ENCODE measurements at regions not wholly inside any gene's neighbourhood (a gene's known extent, or its start where the extent isn't known, plus 50 kb on each side); places are given as distances from the start of the nearest gene placed in this dataset.

DNA sequence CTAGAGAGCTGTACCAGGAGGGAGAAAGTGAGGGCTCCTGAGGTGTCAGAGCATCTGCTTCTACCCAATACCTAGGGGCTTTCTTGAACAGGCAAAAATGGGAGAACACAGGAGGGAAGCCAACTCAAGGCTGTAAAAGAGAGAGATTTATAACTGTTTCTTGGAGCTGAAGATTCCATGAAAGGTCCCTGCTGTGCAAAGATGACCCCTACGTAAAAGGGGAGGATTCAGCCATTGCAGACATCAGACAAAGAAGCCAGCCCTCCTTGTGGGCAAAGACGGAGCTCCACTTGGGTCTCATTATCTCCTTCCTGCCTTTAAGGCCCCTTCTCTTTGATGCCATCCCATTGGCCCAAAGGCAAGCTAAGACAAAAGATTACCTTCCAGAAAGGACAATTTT, 524.1 kb upstream of the CAMK1G start:
- intact Hi-C loops (cut with DNase I) = no loop called here
- no peaks in the 10 kb centered on the region for H3K27me3 ChIP-seq (ENCODE audit: control insufficient read depth, insufficient read depth)

DNA sequence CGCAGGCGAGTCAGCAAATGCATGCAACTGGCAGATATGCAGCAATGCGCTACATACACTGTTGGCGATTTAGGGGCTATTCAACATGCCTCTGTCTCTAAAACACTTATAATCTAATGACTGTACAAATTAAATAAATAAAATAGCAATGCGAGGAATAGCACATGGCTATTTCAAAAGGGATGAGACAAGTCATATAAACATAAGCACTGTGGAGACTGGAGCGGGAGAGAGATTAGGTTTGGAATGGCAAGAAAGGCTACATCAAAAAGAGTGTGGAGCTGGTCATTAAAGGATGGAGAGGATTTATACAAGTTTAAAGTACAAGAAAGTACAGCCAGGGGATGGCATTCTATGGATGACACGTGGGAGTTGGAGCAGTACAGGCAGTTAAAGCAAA, 523.5 kb upstream of the CAMK1G start:
- Histone ChIP-seq H3K4me3 (ENCODE audit: low read length) (no peak overlapping the region), H3K4me1 (ENCODE audit: control insufficient read depth, insufficient read depth, low read length) (no peaks in the 10 kb centered on the region), H3K9me3 (ENCODE audit: control insufficient read depth, low read length) (no peaks in the 10 kb centered on the region), H3K27ac (ENCODE audit: low read length) (no peak overlapping the region), H3K27me3 (ENCODE audit: control insufficient read depth, insufficient read depth) (no peaks in the 10 kb centered on the region)
- intact Hi-C loops (cut with DNase I) = no loop called here
- no peak for ATAC-seq
- WGBS = 73% methylated on average over 7 of the region's 7 CpGs
- DNase-seq = no peak

More for the DNA sequence above, 524.1 kb upstream of the CAMK1G start:
- no peak for ATAC-seq
- Histone ChIP-seq H3K4me1 (ENCODE audit: control insufficient read depth, insufficient read depth, low read length) (no peaks in the 10 kb centered on the region), H3K27ac (ENCODE audit: low read length) (no peak overlapping the region), H3K4me3 (ENCODE audit: low read length) (no peak overlapping the region), H3K9me3 (ENCODE audit: control insufficient read depth, low read length) (no peaks in the 10 kb centered on the region)
- no peak for DNase-seq
- 47% methylated on average over 2 of the region's 2 CpGs for WGBS

DNA sequence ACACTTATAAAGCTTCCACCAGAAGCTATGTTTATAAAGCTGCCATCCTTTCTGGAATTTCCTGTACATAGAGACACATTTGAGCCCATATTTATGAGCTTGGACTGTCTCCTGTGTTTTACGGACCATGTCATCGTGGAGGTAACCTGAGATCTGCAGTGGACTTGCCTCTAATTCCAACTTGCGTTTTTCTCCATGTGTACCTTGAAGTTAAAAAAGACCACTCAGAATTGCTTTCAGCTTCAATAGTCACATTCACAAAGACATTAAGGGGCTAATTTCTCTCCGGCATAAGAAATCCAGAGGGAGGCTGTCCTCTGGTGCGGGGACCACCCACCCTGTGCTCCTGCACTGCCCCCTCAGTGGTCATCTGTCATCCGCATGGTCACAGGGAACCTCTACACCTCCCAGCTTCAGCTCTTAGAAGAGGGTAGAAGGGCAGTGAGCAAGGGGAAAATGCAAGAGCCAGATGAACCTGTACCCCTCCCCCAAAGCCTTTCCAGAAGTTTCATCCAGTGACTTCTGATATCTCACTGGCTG, 521.4 kb upstream of the CAMK1G start:
- intact Hi-C loops (cut with DNase I) = no loop called here
- 78% methylated on average over 6 of the region's 6 CpGs for WGBS

GRCh38 chr1:209062863-209063262, 520.7 kb upstream of the CAMK1G start:
- ATAC-seq (no peak), DNase-seq (no peak)
- Histone ChIP-seq H3K4me1 (ENCODE audit: control insufficient read depth, insufficient read depth, low read length) (no peaks in the 10 kb centered on the region), H3K4me3 (ENCODE audit: low read length) (no peak overlapping the region), H3K9me3 (ENCODE audit: control insufficient read depth, low read length) (no peaks in the 10 kb centered on the region), H3K27ac (ENCODE audit: low read length) (no peak overlapping the region), H3K27me3 (ENCODE audit: control insufficient read depth, insufficient read depth) (no peaks in the 10 kb centered on the region)
- intact Hi-C loops (cut with DNase I) = no loop called here
- WGBS = 76% methylated on average over 1 of the region's 1 CpG

More for the DNA sequence above, 521.4 kb upstream of the CAMK1G start:
- Histone ChIP-seq H3K27me3 (ENCODE audit: control insufficient read depth, insufficient read depth) (no peaks in the 10 kb centered on the region), H3K4me1 (ENCODE audit: control insufficient read depth, insufficient read depth, low read length) (no peaks in the 10 kb centered on the region), H3K4me3 (ENCODE audit: low read length) (no peak overlapping the region), H3K9me3 (ENCODE audit: control insufficient read depth, low read length) (no peaks in the 10 kb centered on the region), H3K27ac (ENCODE audit: low read length) (no peak overlapping the region)
- ATAC-seq = no peak
- DNase-seq = no peak

DNA sequence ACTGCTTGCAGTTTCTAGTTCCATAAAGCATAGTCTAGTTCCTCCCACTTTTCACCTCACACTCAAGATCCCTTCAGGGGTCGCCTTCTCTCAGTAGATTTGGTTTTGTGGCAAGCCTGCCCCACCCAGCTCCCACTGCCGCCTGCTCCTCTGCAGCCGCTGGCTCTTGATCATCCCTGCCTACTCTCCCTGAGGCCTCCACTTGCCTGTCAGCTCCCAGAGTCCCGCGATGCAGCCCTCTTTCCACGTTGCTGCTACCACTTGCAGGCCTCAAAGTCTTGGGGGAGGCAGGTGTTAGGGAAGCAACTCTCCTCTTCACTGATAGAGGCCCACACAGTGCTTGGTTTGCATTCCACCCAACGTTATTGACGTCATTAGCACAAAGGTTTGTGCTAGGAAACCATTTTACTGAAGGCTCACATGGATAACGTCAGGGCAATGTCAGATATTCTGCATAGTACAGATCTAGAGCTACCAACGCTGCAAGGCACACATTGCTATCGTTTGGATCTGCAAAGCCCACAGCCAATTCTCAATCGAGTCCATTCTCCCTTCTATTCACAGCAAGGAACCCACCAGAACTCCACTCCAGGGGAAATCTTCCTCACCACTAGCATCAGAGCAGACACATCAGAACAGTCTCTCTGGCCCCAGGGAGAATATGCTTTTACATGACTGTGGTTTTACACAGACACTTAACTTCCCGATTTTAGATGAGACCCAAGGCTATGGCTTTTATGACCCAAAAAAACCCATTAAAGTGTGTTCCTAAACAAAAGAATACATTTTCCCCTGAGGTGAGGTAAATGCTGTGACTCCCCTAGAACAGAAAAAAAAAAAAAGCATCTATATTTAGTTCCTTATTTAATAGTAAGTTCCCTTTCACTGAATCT, 519.5 kb upstream of the CAMK1G start:
- DNase-seq (no peak), ATAC-seq (no peak)
- 71% methylated on average over 13 of the region's 13 CpGs for WGBS
- H3K4me1 ChIP-seq (ENCODE audit: control insufficient read depth, insufficient read depth, low read length) = no peaks in the 10 kb centered on the region
- H3K27me3 ChIP-seq (ENCODE audit: control insufficient read depth, insufficient read depth) = no peaks in the 10 kb centered on the region
- no peak overlapping the region for H3K4me3 ChIP-seq (ENCODE audit: low read length)
- no peaks in the 10 kb centered on the region for H3K9me3 ChIP-seq (ENCODE audit: control insufficient read depth, low read length)
- intact Hi-C loops (cut with DNase I) = no loop called here
- no peak overlapping the region for H3K27ac ChIP-seq (ENCODE audit: low read length)

- WGBS = 78% methylated on average over 11 of the region's 11 CpGs
- Histone ChIP-seq H3K4me1 (ENCODE audit: control insufficient read depth, insufficient read depth, low read length) (no peaks in the 10 kb centered on the region), H3K4me3 (ENCODE audit: low read length) (no peak overlapping the region), H3K9me3 (ENCODE audit: control insufficient read depth, low read length) (no peaks in the 10 kb centered on the region), H3K27ac (ENCODE audit: low read length) (no peak overlapping the region), H3K27me3 (ENCODE audit: control insufficient read depth, insufficient read depth) (no peaks in the 10 kb centered on the region)
- DNase-seq = no peak
- intact Hi-C loops (cut with DNase I) = no loop called here
- ATAC-seq = no peak
Observed at GRCh38 chr1:209064850-209065706, 518.4 kb upstream of the CAMK1G start.

DNA sequence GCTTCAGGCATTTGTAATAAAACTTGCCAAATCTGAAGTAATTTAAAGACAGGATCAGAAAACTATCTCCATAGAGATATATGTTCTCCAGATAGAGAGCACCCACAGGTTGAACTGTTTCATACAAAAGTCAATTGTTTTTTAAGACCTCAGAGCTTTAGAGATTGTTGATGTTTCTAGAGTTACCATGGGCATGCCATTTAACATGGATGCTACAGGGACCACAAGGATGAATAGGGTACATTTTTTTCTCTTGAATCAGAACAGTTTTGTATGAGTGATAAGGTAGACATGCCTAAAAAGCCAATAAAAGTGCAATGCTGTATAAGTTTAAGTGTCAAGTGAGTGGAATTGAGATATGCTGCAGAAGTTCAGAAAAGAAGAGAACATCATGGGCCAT, 511.0 kb upstream of the CAMK1G start:
- DNase-seq = no peak
- no peaks in the 10 kb centered on the region for H3K9me3 ChIP-seq (ENCODE audit: control insufficient read depth, low read length)
- intact Hi-C loops (cut with DNase I) = no loop called here
- no peak for ATAC-seq
- H3K4me3 ChIP-seq (ENCODE audit: low read length) = no peak overlapping the region
- no peaks in the 10 kb centered on the region for H3K4me1 ChIP-seq (ENCODE audit: control insufficient read depth, insufficient read depth, low read length)
- no peaks in the 10 kb centered on the region for H3K27me3 ChIP-seq (ENCODE audit: control insufficient read depth, insufficient read depth)
- no peak overlapping the region for H3K27ac ChIP-seq (ENCODE audit: low read length)

- Histone ChIP-seq H3K4me3 (ENCODE audit: low read length) (no peak overlapping the region), H3K4me1 (ENCODE audit: control insufficient read depth, insufficient read depth, low read length) (no peaks in the 10 kb centered on the region), H3K27me3 (ENCODE audit: control insufficient read depth, insufficient read depth) (no peaks in the 10 kb centered on the region), H3K27ac (ENCODE audit: low read length) (no peak overlapping the region), H3K9me3 (ENCODE audit: control insufficient read depth, low read length) (no peaks in the 10 kb centered on the region)
- DNase-seq (no peak), ATAC-seq (no peak)
- intact Hi-C loops (cut with DNase I) = no loop called here
Observed at GRCh38 chr1:209073879-209074278, 509.6 kb upstream of the CAMK1G start.

DNA sequence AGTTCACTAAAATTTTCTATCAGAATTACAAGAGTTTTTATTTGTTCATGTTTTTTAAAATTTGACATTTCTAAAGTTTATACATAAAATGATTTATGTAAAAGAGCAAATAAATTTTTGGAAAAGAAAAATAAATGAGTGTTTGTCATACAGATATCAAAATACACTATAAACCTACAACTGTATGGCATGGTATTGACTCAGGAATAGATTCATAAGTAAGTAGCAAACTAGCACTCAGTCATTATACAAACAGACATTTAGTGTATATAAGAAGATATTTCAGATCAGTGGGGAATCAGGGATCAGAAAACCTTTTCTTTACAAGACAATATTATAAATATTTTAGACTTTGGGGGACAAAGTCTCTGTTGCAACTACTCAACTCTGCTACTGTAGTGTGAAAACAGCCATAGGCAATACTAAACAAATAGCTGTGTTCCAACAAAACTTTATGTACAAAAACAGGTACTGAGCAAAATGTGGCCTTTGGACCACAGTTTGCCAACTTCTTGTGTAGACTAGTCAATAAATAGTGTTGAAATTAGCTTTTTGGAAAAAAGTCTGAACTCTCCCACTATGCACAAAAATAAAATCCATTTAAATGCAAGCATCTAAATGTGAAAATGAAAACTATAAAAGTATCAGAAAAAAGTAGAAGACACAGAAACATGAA, 508.8 kb upstream of the CAMK1G start:
- Histone ChIP-seq H3K4me3 (ENCODE audit: low read length) (no peak overlapping the region), H3K9me3 (ENCODE audit: control insufficient read depth, low read length) (no peaks in the 10 kb centered on the region), H3K27me3 (ENCODE audit: control insufficient read depth, insufficient read depth) (no peaks in the 10 kb centered on the region), H3K4me1 (ENCODE audit: control insufficient read depth, insufficient read depth, low read length) (no peaks in the 10 kb centered on the region), H3K27ac (ENCODE audit: low read length) (no peak overlapping the region)
- intact Hi-C loops (cut with DNase I) = no loop called here
- no peak for DNase-seq
- no peak for ATAC-seq

DNA sequence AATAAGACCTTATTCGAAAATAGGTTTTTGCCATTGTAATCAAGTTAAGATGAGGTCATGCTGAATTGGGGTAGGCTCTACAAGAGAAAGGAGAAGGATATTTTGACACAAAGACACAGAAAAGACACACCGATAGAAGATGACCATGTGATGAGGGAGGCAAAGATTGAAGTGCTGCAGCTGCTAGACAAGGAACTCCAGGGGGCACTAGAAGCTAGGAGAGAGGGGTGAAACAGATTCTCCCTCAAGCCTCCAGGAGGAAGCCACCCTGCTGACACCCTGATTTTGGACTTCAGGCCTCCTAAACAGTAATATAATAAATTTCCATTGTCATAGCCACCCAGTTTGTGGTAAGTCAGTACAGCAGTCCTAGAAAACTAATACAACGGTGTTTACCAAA, 506.8 kb upstream of the CAMK1G start:
- Histone ChIP-seq H3K4me1 (ENCODE audit: control insufficient read depth, insufficient read depth, low read length) (no peaks in the 10 kb centered on the region), H3K9me3 (ENCODE audit: control insufficient read depth, low read length) (no peaks in the 10 kb centered on the region), H3K27me3 (ENCODE audit: control insufficient read depth, insufficient read depth) (no peaks in the 10 kb centered on the region), H3K27ac (ENCODE audit: low read length) (no peak overlapping the region), H3K4me3 (ENCODE audit: low read length) (no peak overlapping the region)
- DNase-seq (no peak), ATAC-seq (no peak)
- intact Hi-C loops (cut with DNase I) = no loop called here
- 94% methylated on average over 3 of the region's 3 CpGs for WGBS
